Progenitor cell of endocrine pancreas (in vitro differentiated cells): ENCODE measurements at regions not wholly inside any gene's neighbourhood (a gene's known extent, or its start where the extent isn't known, plus 50 kb on each side); places are given as distances from the start of the nearest gene placed in this dataset.

Experiments
- DNase-seq: peaks from one replicate; pipeline ENCODE4 v3.0.0; 2021; ENCODE audit warnings: low spot score; ENCODE audit not compliant: unreplicated experiment
- H3K27ac Mint-ChIP-seq: 2 replicates; pipeline ENCODE4 v1.8.0; 2021; ENCODE audit warnings: mild to moderate bottlenecking, moderate library complexity, mixed read lengths
- H3K27me3 Mint-ChIP-seq: 2 replicates; pipeline ENCODE4 v1.8.0; 2021; ENCODE audit warnings: mixed read lengths
- H3K36me3 Mint-ChIP-seq: 2 replicates; pipeline ENCODE4 v1.8.0; 2022; ENCODE audit warnings: mixed read lengths; ENCODE audit not compliant: insufficient read depth
- H3K4me1 Mint-ChIP-seq: 2 replicates; pipeline ENCODE4 v1.8.0; 2021; ENCODE audit warnings: low read depth, mixed read lengths
- H3K4me3 Mint-ChIP-seq: 2 replicates; pipeline ENCODE4 v1.8.0; 2021; ENCODE audit warnings: low read depth, mild to moderate bottlenecking, moderate library complexity, mixed read lengths
- H3K9me3 Mint-ChIP-seq: 2 replicates; pipeline ENCODE4 v1.8.0; 2021; ENCODE audit warnings: low read depth, mixed read lengths
- CTCF ChIP-seq: fragments of 200-600 bp; sonication (generic); IDR thresholded peaks from one replicate; pipeline ENCODE4 v1.5.0; 2021; ENCODE audit warnings: antibody characterized with exemption, mild to moderate bottlenecking; ENCODE audit not compliant: unreplicated experiment

GRCh38 chrX:149207518-149207917, 297.6 kb downstream of the IDS start:
- H3K36me3 Mint-ChIP-seq = no peaks in the 10 kb centered on the region
- no peaks in the 10 kb centered on the region for H3K27me3 Mint-ChIP-seq
- H3K4me1 Mint-ChIP-seq = no peaks in the 10 kb centered on the region
- peaks cover 11% of the 10 kb centered on the region for H3K9me3 Mint-ChIP-seq
- no peak overlapping the region for H3K27ac Mint-ChIP-seq
- H3K4me3 Mint-ChIP-seq = no peak overlapping the region
- TF ChIP-seq CTCF = no peak
- no peak for DNase-seq

- Mint-ChIP-seq H3K27ac (no peak overlapping the region), H3K9me3 (peaks cover 11% of the 10 kb centered on the region), H3K4me3 (no peak overlapping the region)
Observed at GRCh38 chrX:149205937-149206336, 299.2 kb downstream of the IDS start.

GRCh38 chrX:149205081-149205480, 300.0 kb downstream of the IDS start:
- TF ChIP-seq CTCF = no peak
- no peaks in the 10 kb centered on the region for H3K4me1 Mint-ChIP-seq
- H3K4me3 Mint-ChIP-seq = no peak overlapping the region
- no peak overlapping the region for H3K27ac Mint-ChIP-seq
- no peaks in the 10 kb centered on the region for H3K27me3 Mint-ChIP-seq
- DNase-seq = no peak
- no peaks in the 10 kb centered on the region for H3K36me3 Mint-ChIP-seq
- peaks cover 15% of the 10 kb centered on the region for H3K9me3 Mint-ChIP-seq

More at GRCh38 chrX:149205937-149206336, 299.2 kb downstream of the IDS start:
- Mint-ChIP-seq H3K36me3 (no peaks in the 10 kb centered on the region), H3K27me3 (no peaks in the 10 kb centered on the region), H3K4me1 (no peaks in the 10 kb centered on the region)
- no peak for TF ChIP-seq CTCF
- DNase-seq = no peak

GRCh38 chrX:149199734-149200133, 305.4 kb downstream of the IDS start:
- Mint-ChIP-seq H3K9me3 (peaks cover 37% of the 10 kb centered on the region), H3K36me3 (peaks cover 2% of the 10 kb centered on the region), H3K27ac (no peak overlapping the region), H3K4me1 (no peaks in the 10 kb centered on the region), H3K4me3 (no peak overlapping the region), H3K27me3 (no peaks in the 10 kb centered on the region)
- TF ChIP-seq CTCF = no peak
- DNase-seq = no peak

- no peaks in the 10 kb centered on the region for H3K4me1 Mint-ChIP-seq
- no peaks in the 10 kb centered on the region for H3K27me3 Mint-ChIP-seq
- H3K36me3 Mint-ChIP-seq = peaks cover 2% of the 10 kb centered on the region
- H3K4me3 Mint-ChIP-seq = no peak overlapping the region
- TF ChIP-seq CTCF = no peak
- no peak for DNase-seq
- peaks cover 37% of the 10 kb centered on the region for H3K9me3 Mint-ChIP-seq
- H3K27ac Mint-ChIP-seq = no peak overlapping the region
Observed at GRCh38 chrX:149198980-149199732, 305.9 kb downstream of the IDS start.
